ENCODE measurements at regions not wholly inside any gene's neighbourhood (a gene's known extent, or its start where the extent isn't known, plus 50 kb on each side); places are given as distances from the start of the nearest gene placed in this dataset.

- H3K4me1 ChIP-seq, result no peaks in the 10 kb centered on the region
- H3K4me3 ChIP-seq, result no peak overlapping the region
- H3K36me3 ChIP-seq, result no peaks in the 10 kb centered on the region
- no peak for DNase-seq
- no peak for ATAC-seq
- H3K27me3 ChIP-seq, result no peaks in the 10 kb centered on the region
- intact Hi-C loops (cut with DNase I; ENCODE audit: low total_unique reads) (no loop called here), in situ Hi-C loops (cut with MboI; ENCODE audit: low sequenced_read_pairs in 4 of 4) (no loop called here)
- H3K27ac ChIP-seq, result no peak overlapping the region
- TF ChIP-seq POLR2A (IDR thresholded peaks at IDR 0.05) (no peak), CTCF (IDR thresholded peaks at IDR 0.05 in 4 of 5, conservative IDR thresholded peaks at IDR 0.05 in 1 of 5) (no peak)
- no peaks in the 10 kb centered on the region for H3K9me3 ChIP-seq
Measured at GRCh38 chr4:174040287-174040686, 243.2 kb downstream of the FBXO8 start.

- H3K27me3 ChIP-seq, result no peaks in the 10 kb centered on the region
- in situ Hi-C loops (cut with MboI; ENCODE audit: low sequenced_read_pairs in 4 of 4) (no loop called here), intact Hi-C loops (cut with DNase I; ENCODE audit: low total_unique reads) (no loop called here)
- DNase-seq (no peak), ATAC-seq (no peak)
- no peak overlapping the region for H3K4me3 ChIP-seq
- TF ChIP-seq CTCF (IDR thresholded peaks at IDR 0.05 in 4 of 5, conservative IDR thresholded peaks at IDR 0.05 in 1 of 5) (no peak), POLR2A (IDR thresholded peaks at IDR 0.05) (no peak)
- no peaks in the 10 kb centered on the region for H3K9me3 ChIP-seq
- H3K27ac ChIP-seq, result no peak overlapping the region
- H3K4me1 ChIP-seq, result no peaks in the 10 kb centered on the region
- H3K36me3 ChIP-seq, result no peaks in the 10 kb centered on the region
Measured at GRCh38 chr4:174038481-174038880, 245.0 kb downstream of the FBXO8 start.

- H3K9me3 ChIP-seq, result no peaks in the 10 kb centered on the region
Measured at GRCh38 chr4:174037631-174038030, 245.8 kb downstream of the FBXO8 start.

GRCh38 chr4:174037049-174037448 is 246.4 kb downstream of the FBXO8 start:
- Histone ChIP-seq H3K27me3 (no peaks in the 10 kb centered on the region), H3K4me1 (no peaks in the 10 kb centered on the region), H3K4me3 (no peak overlapping the region), H3K27ac (no peak overlapping the region), H3K36me3 (no peaks in the 10 kb centered on the region), H3K9me3 (no peaks in the 10 kb centered on the region)
- ATAC-seq (no peak), DNase-seq (no peak)
- in situ Hi-C loops (cut with MboI; ENCODE audit: low sequenced_read_pairs in 4 of 4), result no loop called here
- TF ChIP-seq POLR2A (IDR thresholded peaks at IDR 0.05) (no peak), CTCF (IDR thresholded peaks at IDR 0.05 in 4 of 5, conservative IDR thresholded peaks at IDR 0.05 in 1 of 5) (no peak)
- intact Hi-C loops (cut with DNase I; ENCODE audit: low total_unique reads), result no loop called here

More at GRCh38 chr4:174037631-174038030, 245.8 kb downstream of the FBXO8 start:
- in situ Hi-C loops (cut with MboI; ENCODE audit: low sequenced_read_pairs in 4 of 4), result no loop called here
- no peaks in the 10 kb centered on the region for H3K27me3 ChIP-seq
- intact Hi-C loops (cut with DNase I; ENCODE audit: low total_unique reads), result no loop called here
- no peaks in the 10 kb centered on the region for H3K4me1 ChIP-seq
- TF ChIP-seq CTCF (IDR thresholded peaks at IDR 0.05 in 4 of 5, conservative IDR thresholded peaks at IDR 0.05 in 1 of 5) (no peak), POLR2A (IDR thresholded peaks at IDR 0.05) (no peak)
- no peak for ATAC-seq
- no peaks in the 10 kb centered on the region for H3K36me3 ChIP-seq
- DNase-seq, result no peak
- H3K4me3 ChIP-seq, result no peak overlapping the region
- no peak overlapping the region for H3K27ac ChIP-seq

- DNase-seq (no peak), ATAC-seq (no peak)
- H3K27me3 ChIP-seq, result no peaks in the 10 kb centered on the region
- intact Hi-C loops (cut with DNase I; ENCODE audit: low total_unique reads) (no loop called here), in situ Hi-C loops (cut with MboI; ENCODE audit: low sequenced_read_pairs in 4 of 4) (no loop called here)
- no peak overlapping the region for H3K4me3 ChIP-seq
- H3K36me3 ChIP-seq, result no peaks in the 10 kb centered on the region
- H3K9me3 ChIP-seq, result no peaks in the 10 kb centered on the region
- no peaks in the 10 kb centered on the region for H3K4me1 ChIP-seq
- no peak overlapping the region for H3K27ac ChIP-seq
- TF ChIP-seq POLR2A (IDR thresholded peaks at IDR 0.05) (no peak), CTCF (IDR thresholded peaks at IDR 0.05 in 4 of 5, conservative IDR thresholded peaks at IDR 0.05 in 1 of 5) (no peak)
Measured at GRCh38 chr4:174036576-174036975, 246.9 kb downstream of the FBXO8 start.
